HG03280 (cell line): ENCODE measurements at regions not wholly inside any gene's neighbourhood (a gene's known extent, or its start where the extent isn't known, plus 50 kb on each side); places are given as distances from the start of the nearest gene placed in this dataset.
A peak's percentile ranks its signal among the peaks of the same experiment; 100 is the strongest.
"Not testable (repeated sequence)": the region's sequence is repeated elsewhere in the genome, so short reads cannot be mapped to it uniquely, and the experiment has no call there.

Source experiments
- ATAC-seq: cut with Tn5 transposase; IDR thresholded peaks from one replicate; pipeline ENCODE4 v1.9.1; 2021; ENCODE audit warnings: mild to moderate bottlenecking, moderate library complexity; ENCODE audit not compliant: unreplicated experiment

GRCh38 chr5:62199792-62200716, 106.0 kb upstream of the KIF2A start:
- ATAC-seq: no peak

DNA sequence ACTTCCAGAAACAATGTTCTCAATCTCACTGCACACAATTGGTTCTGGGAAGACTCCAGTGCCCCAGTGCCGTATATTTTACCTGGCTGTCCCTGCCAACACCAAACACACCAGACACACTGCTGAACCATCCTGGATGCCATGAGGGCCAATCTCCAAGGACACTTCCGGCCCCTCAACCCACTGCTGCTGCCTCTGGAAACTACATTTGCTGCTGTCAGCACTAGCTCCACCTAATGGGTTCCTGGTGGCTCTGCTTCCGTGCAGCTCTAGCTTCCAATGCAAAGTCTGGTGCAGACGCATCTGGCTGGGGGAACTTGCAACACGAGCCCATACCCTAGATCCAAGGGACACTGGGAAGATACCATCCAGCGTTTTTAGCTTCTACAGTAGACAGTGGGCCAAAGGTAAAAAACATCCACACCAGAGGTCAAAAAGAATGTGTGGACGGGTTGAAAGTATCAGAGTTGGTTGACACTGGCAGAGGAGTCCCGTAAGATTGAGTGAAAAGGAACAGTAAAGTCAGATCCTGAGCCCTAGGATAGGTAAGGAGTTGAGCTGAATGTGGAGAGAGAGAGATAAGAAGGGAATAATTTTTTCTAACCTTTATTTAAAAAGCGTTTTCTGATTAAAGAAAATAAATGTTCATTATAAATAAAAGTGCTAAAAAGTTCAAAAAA, 99.7 kb upstream of the KIF2A start:
- no peak for ATAC-seq

- no peak for ATAC-seq
These were observed 97.7 kb upstream of the KIF2A start for GRCh38 chr5:62208218-62208852.

DNA sequence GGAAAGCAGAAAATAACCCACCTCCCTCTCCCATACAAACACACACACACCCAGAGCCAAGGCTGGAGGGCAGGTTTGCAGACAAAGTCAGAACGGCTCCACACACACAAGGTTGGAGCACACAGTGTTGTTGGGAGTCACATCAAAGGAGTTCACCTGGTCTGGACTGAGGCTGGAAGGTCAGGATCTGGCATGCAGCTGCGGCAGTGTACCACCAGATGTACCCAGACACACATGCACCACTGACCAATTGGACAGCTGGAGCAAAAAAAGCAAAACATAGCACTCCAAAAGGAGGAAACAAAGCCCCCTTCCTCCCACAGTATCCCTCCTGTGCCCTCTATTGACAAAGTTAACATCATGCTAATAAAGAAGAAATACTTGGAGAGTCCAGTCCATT, 94.6 kb upstream of the KIF2A start:
- ATAC-seq: no peak

DNA sequence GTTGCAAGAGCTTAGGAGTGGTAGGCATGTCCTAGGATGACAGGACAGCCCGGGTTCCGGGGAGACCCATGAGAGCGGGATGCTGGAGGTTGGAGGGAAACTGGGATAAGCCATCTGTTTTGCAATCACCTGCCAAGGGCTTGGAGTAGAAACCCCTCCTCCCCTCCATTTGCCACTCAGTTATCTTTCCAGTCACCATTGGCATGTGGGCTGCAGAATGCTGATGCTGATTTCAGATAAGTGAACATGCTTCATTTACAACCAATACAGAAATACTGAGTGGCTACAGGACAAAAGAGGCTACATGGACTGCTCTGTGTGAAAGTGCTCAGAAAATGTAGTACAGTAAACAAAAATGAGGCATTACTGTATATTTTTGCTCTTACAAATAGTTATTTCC, 93.4 kb upstream of the KIF2A start:
- ATAC-seq: no peak

DNA sequence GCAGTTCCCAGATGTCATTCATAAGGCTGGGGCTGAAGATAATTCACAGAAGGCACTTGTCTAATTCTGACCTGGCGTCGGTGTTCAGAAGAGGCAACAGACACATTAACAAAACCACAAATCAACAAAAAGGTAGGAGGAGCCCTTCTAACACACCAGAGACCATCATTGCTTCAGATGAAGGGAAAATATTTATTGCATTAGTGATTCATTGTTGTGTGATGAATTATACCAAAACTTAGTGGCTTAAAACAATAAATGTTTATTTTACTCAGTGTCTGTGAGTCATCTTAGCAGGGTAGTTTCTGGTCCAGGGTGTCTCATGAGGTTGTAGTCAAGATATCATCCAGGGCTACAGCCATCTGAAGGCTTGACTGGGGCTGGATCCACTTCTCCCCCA, 91.3 kb upstream of the KIF2A start:
- ATAC-seq: no peak

DNA sequence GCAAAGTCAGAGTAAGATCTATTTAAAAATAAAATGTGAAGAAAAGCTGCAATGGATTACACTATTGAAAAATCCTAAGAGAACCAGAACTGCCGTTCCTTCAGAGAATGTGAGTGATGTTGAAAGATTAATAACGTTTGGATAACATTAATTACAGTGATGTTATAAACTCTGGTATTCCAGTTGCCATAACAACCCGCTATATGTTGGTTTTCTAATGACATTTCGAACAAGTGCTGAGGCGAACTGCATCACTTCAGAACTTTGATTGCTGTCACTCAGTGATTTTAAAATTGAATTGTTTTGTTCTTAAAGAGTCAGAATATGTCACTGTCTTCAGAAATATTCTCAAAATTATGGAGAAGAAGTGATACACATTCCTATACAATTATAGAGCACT, 89.4 kb upstream of the KIF2A start:
- ATAC-seq: not testable (repeated sequence)

- ATAC-seq: not testable (repeated sequence)
These were observed 88.9 kb upstream of the KIF2A start for GRCh38 chr5:62217095-62217494.

DNA sequence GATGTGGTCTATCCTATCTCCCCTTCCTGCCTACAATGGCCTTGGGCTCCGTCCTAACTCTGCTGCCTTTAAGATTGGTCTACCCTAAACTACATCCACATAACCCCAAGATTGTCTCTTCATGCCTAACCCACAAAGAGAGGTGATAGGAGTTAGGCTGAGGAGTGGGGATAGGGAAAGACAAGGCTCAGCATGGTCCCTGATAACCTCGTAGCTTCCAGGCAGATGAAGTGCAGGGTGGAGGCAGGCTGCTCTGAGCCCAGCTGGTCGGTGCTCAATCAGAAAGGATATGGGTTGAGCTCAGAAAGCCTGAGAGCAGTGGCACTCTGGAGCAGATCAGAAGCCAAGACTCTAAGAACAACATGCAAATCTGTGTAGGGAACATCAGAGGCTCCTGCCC, 87.1 kb upstream of the KIF2A start:
- ATAC-seq: not testable (repeated sequence)

DNA sequence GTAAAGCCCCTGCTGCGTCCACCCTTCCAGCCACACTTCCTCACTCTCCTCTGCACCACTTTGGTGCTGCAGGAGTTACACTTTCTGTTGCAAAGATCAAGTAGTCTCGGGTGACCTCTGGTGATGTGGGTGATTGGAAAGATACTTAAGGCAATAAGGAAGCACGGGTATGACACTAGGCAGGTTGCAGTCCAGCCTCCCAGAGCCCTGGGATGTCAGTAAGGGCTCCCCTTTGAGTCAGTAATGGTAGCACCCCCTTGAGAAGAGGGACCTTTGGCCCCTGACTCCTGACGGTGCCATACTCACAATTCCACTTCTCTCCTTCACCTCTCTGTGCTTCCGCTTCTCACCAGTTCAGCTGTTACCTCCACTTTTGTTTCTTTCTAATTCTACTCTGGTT, 84.1 kb upstream of the KIF2A start:
- ATAC-seq: not testable (repeated sequence)

- not testable (repeated sequence) for ATAC-seq
These were observed 83.7 kb upstream of the KIF2A start for GRCh38 chr5:62222305-62222704.

GRCh38 chr5:62223312-62223670, 82.7 kb upstream of the KIF2A start:
- ATAC-seq: peak; percentile 90

DNA sequence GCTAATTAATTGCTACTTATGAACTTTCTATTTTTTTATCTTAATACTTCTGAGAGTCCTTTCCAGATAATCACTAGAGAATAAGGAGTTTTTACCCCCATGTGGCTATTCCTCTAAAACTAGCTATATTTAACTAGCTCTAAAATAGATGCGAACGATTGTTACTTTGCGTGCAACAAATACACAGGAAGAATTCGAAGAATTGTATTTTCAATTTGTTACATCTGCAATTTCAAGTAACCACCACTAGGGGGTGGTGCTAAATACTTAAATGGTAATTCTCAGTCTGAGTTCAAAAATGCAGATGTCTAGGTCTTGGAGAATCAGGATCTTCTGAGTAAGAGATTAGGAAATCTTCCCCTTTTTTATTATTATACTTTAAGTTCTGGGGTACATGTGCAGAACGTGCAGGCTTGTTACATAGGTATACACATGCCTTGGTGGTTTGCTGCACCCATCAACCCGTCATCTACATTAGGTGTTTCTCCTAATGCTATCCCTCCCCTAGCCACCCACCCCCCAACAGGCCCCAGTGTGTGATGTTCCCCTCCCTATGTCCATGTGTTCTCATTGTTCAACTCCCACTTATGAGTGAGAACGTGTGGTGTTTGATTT, 80.9 kb upstream of the KIF2A start:
- not testable (repeated sequence) for ATAC-seq

DNA sequence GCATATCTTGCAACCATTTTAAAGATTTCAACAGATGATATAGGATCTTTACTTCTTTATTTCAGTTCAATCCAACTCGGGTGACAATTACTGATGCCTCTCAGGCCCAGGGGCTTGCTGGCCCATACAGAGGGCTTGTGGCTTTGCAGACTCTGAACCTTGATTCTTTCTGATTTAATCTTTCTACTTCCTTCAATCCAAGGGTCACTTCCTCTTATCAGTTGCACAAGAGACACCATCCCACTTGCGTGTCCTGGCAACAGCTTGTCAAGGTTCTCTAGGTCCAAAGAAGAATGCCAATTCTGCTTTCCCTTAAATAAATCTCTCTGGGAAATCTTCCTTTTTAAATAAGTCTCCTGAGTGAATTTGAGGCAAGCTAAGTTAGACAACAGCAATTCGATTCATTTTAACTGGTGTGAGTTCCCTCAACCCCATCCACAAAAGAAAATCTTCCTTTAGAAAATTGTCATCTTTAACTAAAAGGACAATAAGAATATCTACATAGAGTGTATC, 75.1 kb upstream of the KIF2A start:
- ATAC-seq: not testable (repeated sequence)

GRCh38 chr5:62231576-62231975, 74.4 kb upstream of the KIF2A start:
- ATAC-seq: no peak

DNA sequence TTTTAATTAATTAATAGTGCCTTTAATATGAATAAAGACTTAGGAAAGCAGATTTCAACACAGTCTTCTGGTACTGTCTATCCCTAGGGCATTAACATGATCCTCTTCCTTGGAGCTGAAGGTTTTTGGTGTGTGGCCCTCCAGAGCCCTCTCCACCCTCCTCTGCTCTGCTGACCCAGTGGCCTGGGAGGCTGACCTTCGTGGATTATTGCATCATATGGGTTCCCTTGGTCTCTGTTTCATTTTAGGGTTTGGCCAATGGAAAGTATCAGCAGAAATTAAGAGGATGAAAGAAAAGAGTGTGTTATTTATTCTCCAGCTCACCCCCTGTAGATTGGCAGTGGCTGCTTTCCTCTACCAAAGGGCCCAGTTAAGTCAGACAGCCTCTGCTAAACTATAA, 73.8 kb upstream of the KIF2A start:
- ATAC-seq: not testable (repeated sequence)

- ATAC-seq: peak; percentile 42
These were observed 72.6 kb upstream of the KIF2A start for GRCh38 chr5:62233083-62234046.

GRCh38 chr5:62236593-62236992, 69.4 kb upstream of the KIF2A start:
- peak; percentile 76 for ATAC-seq

- ATAC-seq: not testable (repeated sequence)
These were observed 68.1 kb upstream of the KIF2A start for GRCh38 chr5:62237944-62238343.

DNA sequence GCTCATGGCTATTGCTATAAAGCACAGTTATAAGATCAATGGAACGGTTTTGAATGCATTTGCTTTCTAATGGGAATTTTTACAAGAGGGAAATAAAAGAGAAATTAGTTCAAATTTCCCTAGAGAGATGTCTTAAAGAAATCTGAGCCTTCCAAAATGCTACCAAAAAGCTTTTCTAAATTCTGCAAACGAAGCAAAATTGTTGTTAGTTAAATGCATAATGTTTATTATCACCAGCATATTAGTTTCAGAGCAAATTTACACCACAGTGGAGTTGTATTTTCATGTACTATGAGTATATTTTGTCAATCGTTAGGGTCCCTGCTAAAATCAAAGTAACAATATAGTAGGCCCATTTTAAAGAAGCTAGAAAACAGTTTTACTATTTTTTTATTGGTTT, 67.4 kb upstream of the KIF2A start:
- ATAC-seq: not testable (repeated sequence)
